BJ (cell line): ENCODE measurements at regions not wholly inside any gene's neighbourhood (a gene's known extent, or its start where the extent isn't known, plus 50 kb on each side); places are given as distances from the start of the nearest gene placed in this dataset.

ENCODE experiments used
- CTCF ChIA-PET: fragments of 350-600 bp; formaldehyde crosslinking; extraction: SDS; loops from one replicate; lab custom pipeline; 2021; ENCODE audit warnings: antibody characterized with exemption, inconsistent platforms; lab: Yijun Ruan, JAX
- POLR2A ChIA-PET: fragments of 300-600 bp; sonication (Branson Sonifier 250); formaldehyde crosslinking; extraction: SDS; loops from one replicate; lab custom pipeline; 2021; ENCODE audit warnings: antibody characterized with exemption; lab: Charles Lee
- DNase-seq: peaks from one replicate; pipeline ENCODE4 v3.0.0-alpha.2; 2011; ENCODE audit warnings: low read depth
- H3K27me3 ChIP-seq: 2 replicates; pipeline ENCODE4 v1.6.0; 2011; ENCODE audit warnings: low read length; ENCODE audit not compliant: control insufficient read depth, insufficient read depth
- H3K36me3 ChIP-seq: 2 replicates; pipeline ENCODE4 v1.5.1; 2011; ENCODE audit warnings: low read length; ENCODE audit not compliant: control insufficient read depth, insufficient read depth
- H3K4me3 ChIP-seq: 2 replicates; pipeline ENCODE4 v1.5.1; 2011; ENCODE audit warnings: low read depth, mild to moderate bottlenecking, control low read depth, low read length
- CTCF ChIP-seq: IDR thresholded peaks from 2 replicates; pipeline ENCODE4 v1.5.1; 2011; ENCODE audit warnings: low read depth, mild to moderate bottlenecking, control low read depth, inconsistent platforms, low read length, moderate library complexity; ENCODE audit not compliant: insufficient read depth

- POLR2A ChIA-PET = no interaction called here
- H3K27me3 ChIP-seq = no peaks in the 10 kb centered on the region
- no peak for DNase-seq
- no peak for TF ChIP-seq CTCF
- H3K36me3 ChIP-seq = no peaks in the 10 kb centered on the region
- CTCF ChIA-PET = interaction anchor here (0.7 to 3.3 kb wide), 3 partner anchors 9 to 36 kb away, joined by 3 to 14 read pairs (median 7); no protein-coding TSS in a partner anchor
- no peak overlapping the region for H3K4me3 ChIP-seq
These were observed 70.8 kb upstream of the BZW1 start for GRCh38 chr2:200740907-200741306.

DNA sequence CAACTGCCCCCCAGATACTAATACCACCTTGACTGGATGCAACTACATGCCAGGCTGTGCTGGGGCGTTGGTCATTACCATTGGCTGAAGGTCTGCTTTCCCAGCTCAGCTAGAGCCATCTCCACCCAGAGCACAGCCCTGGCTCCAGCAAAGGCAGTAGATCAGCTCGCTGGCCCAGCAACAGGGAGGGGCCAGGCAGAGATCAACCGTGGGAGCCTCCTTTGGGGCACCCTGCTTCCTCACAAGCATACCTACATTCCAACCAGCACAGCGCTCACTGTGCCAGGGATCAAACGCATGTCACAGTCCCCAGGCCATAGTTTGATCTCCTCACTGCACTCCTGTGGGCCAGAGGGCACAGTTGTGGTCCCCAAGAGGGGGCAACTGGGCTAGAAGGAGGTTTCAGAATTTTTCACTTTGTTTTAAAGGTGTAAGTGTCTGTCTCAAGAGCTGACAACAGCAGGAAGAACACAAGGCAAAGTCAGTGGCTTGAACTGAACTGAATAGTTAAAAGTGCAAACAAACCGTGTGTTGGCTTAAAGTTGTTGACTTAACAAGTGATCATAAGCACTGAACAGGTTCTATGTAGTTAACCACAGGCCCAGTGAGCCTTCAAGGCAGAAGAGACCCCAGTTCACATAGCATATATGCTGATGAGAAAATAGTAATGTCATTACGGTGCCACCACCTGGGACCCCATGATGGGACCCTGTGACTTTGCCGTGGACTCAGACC is 70.1 kb upstream of the BZW1 start:
- ChIA-PET POLR2A (no interaction called here), CTCF (interaction anchor here (1.0 to 3.3 kb wide), 4 partner anchors 9 to 39 kb away, joined by 3 to 14 read pairs (median 5); no protein-coding TSS in a partner anchor)
- no peak for TF ChIP-seq CTCF
- no peaks in the 10 kb centered on the region for H3K36me3 ChIP-seq
- no peak overlapping the region for H3K4me3 ChIP-seq
- no peak for DNase-seq
- H3K27me3 ChIP-seq = no peaks in the 10 kb centered on the region

- ChIA-PET POLR2A (interaction anchor here (0.5 kb wide), 1 partner anchor 390 kb away, joined by 3 read pairs; no protein-coding TSS in a partner anchor), CTCF (interaction anchor here (1.1 kb wide), 1 partner anchor 31 kb away, joined by 3 read pairs; no protein-coding TSS in a partner anchor)
- TF ChIP-seq CTCF = no peak
- Histone ChIP-seq H3K27me3 (no peaks in the 10 kb centered on the region), H3K4me3 (no peak overlapping the region), H3K36me3 (no peaks in the 10 kb centered on the region)
- DNase-seq = peak; percentile 27
These were observed 69.3 kb upstream of the BZW1 start for GRCh38 chr2:200742426-200742825.

DNA sequence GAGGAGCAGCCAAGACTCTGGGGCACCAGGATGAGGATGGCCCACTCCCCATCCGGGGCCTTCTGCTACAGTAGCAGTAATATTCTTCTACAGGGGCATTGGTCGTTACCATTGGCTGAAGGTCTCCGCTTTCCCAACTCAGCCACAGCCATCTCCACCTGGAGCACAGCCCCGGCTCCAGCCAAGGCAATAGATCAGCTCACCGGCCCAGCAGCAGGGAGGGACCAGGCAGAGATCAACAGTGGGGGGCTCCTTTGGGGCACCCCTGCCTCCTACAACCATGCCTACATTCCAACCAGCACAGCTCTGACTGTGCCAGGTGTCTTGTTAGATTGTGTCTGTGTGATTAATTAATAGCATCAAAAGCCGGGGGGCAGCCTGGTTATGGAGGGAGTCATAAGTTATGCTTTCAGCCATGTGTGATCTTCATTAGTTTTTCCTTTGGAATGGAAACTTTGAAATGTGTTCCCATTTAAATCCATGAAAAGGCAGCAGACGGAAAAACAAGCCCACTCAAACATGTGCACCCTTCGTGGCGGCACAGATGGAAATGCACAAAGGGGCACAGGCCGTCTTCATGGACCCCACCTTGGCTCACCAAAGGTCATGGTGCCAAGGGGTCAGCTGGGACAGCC is 68.6 kb upstream of the BZW1 start:
- CTCF ChIA-PET = interaction anchor here (1.1 kb wide), 1 partner anchor 30 kb away, joined by 3 read pairs; no protein-coding TSS in a partner anchor
- POLR2A ChIA-PET = interaction anchor here (0.5 kb wide), 1 partner anchor 391 kb away, joined by 3 read pairs; no protein-coding TSS in a partner anchor
- Histone ChIP-seq H3K36me3 (no peaks in the 10 kb centered on the region), H3K27me3 (no peaks in the 10 kb centered on the region), H3K4me3 (no peak overlapping the region)
- DNase-seq = no peak
- no peak for TF ChIP-seq CTCF

DNA sequence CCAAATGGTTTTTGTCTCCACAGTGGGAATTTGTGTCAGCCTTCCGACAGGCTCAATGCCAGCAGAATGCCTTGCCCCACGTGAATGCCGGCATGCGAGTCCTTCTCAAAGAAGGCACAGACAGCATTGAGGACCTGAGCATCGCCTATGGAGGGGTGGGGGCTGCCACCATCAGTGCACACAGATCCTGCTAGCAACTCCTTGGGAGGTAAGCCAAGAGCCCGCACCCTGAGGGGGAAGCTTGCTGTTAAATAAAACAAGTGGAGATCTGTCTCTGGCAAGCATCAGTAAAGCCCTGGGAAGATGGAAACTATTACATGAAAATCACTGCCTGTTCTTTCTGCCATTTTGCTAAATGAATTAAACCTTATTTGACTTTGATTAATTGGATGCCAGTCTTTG is 67.5 kb upstream of the BZW1 start:
- TF ChIP-seq CTCF = no peak
- POLR2A ChIA-PET = no interaction called here
- no peak for DNase-seq

More for the DNA sequence above, 67.5 kb upstream of the BZW1 start:
- no peak overlapping the region for H3K4me3 ChIP-seq
- CTCF ChIA-PET = no interaction called here
- H3K36me3 ChIP-seq = no peaks in the 10 kb centered on the region
- no peaks in the 10 kb centered on the region for H3K27me3 ChIP-seq
